ENCODE measurements at regions not wholly inside any gene's neighbourhood (a gene's known extent, or its start where the extent isn't known, plus 50 kb on each side); places are given as distances from the start of the nearest gene placed in this dataset.

DNA sequence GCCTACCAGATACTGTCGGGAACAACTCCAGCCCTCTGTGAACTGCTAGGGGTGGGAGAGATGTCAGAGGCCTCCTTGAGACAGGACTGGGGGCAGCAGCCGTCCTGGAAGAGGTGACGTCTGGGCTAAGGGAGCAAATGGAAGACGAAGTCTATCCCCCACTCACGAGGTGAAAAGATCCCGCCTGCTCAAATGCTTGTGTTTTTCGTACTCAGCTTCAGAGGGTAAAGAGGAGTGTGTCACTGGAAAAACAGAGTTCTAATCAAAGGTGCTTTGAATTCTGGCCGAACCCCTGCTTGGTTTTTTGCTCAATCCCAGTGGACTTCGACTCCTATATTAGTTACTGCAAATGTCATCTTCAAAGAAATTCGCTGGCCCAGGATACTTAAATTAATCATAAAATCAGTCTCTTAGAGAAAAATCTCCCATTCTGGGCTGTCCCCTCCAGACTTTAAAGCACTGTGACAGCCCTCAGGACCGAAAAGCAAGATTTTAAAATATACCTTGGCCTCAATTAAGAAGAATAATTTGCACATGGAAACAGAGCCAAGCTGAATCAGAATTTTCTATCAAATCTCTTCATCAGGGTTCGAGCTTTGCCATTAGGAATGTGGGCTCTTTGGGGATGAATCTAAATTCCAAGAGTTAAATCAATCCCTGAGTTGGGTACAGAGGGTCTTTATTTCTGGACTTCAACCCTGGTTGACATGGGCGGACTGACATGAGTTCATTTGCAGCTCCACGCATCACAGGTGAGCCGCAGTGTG is 61.8 kb upstream of the AFDN start (continued):
- TF ChIP-seq, protein P1, sequence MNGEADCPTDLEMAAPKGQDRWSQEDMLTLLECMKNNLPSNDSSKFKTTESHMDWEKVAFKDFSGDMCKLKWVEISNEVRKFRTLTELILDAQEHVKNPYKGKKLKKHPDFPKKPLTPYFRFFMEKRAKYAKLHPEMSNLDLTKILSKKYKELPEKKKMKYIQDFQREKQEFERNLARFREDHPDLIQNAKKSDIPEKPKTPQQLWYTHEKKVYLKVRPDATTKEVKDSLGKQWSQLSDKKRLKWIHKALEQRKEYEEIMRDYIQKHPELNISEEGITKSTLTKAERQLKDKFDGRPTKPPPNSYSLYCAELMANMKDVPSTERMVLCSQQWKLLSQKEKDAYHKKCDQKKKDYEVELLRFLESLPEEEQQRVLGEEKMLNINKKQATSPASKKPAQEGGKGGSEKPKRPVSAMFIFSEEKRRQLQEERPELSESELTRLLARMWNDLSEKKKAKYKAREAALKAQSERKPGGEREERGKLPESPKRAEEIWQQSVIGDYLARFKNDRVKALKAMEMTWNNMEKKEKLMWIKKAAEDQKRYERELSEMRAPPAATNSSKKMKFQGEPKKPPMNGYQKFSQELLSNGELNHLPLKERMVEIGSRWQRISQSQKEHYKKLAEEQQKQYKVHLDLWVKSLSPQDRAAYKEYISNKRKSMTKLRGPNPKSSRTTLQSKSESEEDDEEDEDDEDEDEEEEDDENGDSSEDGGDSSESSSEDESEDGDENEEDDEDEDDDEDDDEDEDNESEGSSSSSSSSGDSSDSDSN (CRISPR knock-in tag; IDR thresholded peaks at IDR 0.05) = 0 out of 2 replicates have a peak, but pooled peaks have one; percentile 28
- TF ChIP-seq, protein P2, sequence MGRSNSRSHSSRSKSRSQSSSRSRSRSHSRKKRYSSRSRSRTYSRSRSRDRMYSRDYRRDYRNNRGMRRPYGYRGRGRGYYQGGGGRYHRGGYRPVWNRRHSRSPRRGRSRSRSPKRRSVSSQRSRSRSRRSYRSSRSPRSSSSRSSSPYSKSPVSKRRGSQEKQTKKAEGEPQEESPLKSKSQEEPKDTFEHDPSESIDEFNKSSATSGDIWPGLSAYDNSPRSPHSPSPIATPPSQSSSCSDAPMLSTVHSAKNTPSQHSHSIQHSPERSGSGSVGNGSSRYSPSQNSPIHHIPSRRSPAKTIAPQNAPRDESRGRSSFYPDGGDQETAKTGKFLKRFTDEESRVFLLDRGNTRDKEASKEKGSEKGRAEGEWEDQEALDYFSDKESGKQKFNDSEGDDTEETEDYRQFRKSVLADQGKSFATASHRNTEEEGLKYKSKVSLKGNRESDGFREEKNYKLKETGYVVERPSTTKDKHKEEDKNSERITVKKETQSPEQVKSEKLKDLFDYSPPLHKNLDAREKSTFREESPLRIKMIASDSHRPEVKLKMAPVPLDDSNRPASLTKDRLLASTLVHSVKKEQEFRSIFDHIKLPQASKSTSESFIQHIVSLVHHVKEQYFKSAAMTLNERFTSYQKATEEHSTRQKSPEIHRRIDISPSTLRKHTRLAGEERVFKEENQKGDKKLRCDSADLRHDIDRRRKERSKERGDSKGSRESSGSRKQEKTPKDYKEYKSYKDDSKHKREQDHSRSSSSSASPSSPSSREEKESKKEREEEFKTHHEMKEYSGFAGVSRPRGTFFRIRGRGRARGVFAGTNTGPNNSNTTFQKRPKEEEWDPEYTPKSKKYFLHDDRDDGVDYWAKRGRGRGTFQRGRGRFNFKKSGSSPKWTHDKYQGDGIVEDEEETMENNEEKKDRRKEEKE (IDR thresholded peaks at IDR 0.05) = no peak
- TF ChIP-seq ZNF124 (CRISPR knock-in tag; IDR thresholded peaks at IDR 0.05) = peak; percentile 38; the same call in 1 of the 2 replicates
- TF ChIP-seq, protein P3, sequence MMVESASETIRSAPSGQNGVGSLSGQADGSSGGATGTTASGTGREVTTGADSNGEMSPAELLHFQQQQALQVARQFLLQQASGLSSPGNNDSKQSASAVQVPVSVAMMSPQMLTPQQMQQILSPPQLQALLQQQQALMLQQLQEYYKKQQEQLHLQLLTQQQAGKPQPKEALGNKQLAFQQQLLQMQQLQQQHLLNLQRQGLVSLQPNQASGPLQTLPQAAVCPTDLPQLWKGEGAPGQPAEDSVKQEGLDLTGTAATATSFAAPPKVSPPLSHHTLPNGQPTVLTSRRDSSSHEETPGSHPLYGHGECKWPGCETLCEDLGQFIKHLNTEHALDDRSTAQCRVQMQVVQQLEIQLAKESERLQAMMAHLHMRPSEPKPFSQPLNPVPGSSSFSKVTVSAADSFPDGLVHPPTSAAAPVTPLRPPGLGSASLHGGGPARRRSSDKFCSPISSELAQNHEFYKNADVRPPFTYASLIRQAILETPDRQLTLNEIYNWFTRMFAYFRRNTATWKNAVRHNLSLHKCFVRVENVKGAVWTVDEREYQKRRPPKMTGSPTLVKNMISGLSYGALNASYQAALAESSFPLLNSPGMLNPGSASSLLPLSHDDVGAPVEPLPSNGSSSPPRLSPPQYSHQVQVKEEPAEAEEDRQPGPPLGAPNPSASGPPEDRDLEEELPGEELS (CRISPR knock-in tag; IDR thresholded peaks at IDR 0.05) = peak; percentile 66
- TF ChIP-seq ZFP36L1 (CRISPR knock-in tag; IDR thresholded peaks at IDR 0.05) = 0 out of 2 replicates have a peak, but pooled peaks have one; percentile 43
- no peak for TF ChIP-seq LCORL (IDR thresholded peaks at IDR 0.05)
- TF ChIP-seq LCORL (CRISPR knock-in tag; IDR thresholded peaks at IDR 0.05) = peak; percentile 51; the same call in 1 of the 2 replicates
- TF ChIP-seq SMAD1 (CRISPR knock-in tag; IDR thresholded peaks at IDR 0.05; ENCODE audit: borderline replicate concordance, low read depth) = no peak
- TF ChIP-seq, protein P4, sequence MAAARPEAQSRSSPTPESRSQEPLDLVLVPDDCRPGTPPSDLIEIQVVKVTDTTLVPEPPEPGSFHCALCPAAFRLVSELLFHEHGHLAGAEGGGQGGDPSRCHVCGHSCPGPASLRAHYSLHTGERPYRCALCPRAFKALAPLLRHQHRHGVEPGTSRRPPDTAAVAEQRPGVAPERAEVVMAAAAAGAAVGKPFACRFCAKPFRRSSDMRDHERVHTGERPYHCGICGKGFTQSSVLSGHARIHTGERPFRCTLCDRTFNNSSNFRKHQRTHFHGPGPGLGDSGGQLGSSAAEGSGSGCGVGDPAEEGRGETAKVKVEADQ (CRISPR knock-in tag; IDR thresholded peaks at IDR 0.05; ENCODE audit: borderline replicate concordance) = no peak; the same call in 1 of the 2 replicates
- TF ChIP-seq TARDBP (CRISPR knock-in tag; IDR thresholded peaks at IDR 0.05) = peak; percentile 36; the same call in 1 of the 2 replicates
- TF ChIP-seq, protein P5, sequence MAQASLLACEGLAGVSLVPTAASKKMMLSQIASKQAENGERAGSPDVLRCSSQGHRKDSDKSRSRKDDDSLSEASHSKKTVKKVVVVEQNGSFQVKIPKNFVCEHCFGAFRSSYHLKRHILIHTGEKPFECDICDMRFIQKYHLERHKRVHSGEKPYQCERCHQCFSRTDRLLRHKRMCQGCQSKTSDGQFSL (CRISPR knock-in tag; IDR thresholded peaks at IDR 0.05) = peak; percentile 59; the same call in 1 of the 2 replicates
- TF ChIP-seq, protein P6, sequence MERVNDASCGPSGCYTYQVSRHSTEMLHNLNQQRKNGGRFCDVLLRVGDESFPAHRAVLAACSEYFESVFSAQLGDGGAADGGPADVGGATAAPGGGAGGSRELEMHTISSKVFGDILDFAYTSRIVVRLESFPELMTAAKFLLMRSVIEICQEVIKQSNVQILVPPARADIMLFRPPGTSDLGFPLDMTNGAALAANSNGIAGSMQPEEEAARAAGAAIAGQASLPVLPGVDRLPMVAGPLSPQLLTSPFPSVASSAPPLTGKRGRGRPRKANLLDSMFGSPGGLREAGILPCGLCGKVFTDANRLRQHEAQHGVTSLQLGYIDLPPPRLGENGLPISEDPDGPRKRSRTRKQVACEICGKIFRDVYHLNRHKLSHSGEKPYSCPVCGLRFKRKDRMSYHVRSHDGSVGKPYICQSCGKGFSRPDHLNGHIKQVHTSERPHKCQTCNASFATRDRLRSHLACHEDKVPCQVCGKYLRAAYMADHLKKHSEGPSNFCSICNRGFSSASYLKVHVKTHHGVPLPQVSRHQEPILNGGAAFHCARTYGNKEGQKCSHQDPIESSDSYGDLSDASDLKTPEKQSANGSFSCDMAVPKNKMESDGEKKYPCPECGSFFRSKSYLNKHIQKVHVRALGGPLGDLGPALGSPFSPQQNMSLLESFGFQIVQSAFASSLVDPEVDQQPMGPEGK (CRISPR knock-in tag; IDR thresholded peaks at IDR 0.05) = 0 out of 2 replicates have a peak, but pooled peaks have one; percentile 39
- TF ChIP-seq, protein P7, sequence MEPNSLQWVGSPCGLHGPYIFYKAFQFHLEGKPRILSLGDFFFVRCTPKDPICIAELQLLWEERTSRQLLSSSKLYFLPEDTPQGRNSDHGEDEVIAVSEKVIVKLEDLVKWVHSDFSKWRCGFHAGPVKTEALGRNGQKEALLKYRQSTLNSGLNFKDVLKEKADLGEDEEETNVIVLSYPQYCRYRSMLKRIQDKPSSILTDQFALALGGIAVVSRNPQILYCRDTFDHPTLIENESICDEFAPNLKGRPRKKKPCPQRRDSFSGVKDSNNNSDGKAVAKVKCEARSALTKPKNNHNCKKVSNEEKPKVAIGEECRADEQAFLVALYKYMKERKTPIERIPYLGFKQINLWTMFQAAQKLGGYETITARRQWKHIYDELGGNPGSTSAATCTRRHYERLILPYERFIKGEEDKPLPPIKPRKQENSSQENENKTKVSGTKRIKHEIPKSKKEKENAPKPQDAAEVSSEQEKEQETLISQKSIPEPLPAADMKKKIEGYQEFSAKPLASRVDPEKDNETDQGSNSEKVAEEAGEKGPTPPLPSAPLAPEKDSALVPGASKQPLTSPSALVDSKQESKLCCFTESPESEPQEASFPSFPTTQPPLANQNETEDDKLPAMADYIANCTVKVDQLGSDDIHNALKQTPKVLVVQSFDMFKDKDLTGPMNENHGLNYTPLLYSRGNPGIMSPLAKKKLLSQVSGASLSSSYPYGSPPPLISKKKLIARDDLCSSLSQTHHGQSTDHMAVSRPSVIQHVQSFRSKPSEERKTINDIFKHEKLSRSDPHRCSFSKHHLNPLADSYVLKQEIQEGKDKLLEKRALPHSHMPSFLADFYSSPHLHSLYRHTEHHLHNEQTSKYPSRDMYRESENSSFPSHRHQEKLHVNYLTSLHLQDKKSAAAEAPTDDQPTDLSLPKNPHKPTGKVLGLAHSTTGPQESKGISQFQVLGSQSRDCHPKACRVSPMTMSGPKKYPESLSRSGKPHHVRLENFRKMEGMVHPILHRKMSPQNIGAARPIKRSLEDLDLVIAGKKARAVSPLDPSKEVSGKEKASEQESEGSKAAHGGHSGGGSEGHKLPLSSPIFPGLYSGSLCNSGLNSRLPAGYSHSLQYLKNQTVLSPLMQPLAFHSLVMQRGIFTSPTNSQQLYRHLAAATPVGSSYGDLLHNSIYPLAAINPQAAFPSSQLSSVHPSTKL (CRISPR knock-in tag; IDR thresholded peaks at IDR 0.05) = peak; percentile 85
